IMR-90 (cell line): ENCODE measurements at regions not wholly inside any gene's neighbourhood (a gene's known extent, or its start where the extent isn't known, plus 50 kb on each side); places are given as distances from the start of the nearest gene placed in this dataset.

Experiments used
- ATAC-seq: fragments of 200-7000 bp; cut with Tn5 transposase; 2 replicates; pipeline ENCODE4 v1.9.1; 2020; ENCODE audit warnings: low read depth, mild to moderate bottlenecking, moderate library complexity
- BruUV-seq: library from RNA; stranded (reverse); fragments of 400-500 nt; replicated peaks from 2 replicates; lab custom pipeline; 2021; lab: Mats Ljungman, UMichigan
- CTCF ChIA-PET: fragments of 300-600 bp; formaldehyde crosslinking; extraction: SDS; loops from one replicate; lab custom pipeline; 2021; ENCODE audit warnings: antibody characterized with exemption; lab: Yijun Ruan, JAX
- POLR2A ChIA-PET: fragments of 300-600 bp; sonication (Branson Sonifier 250); formaldehyde crosslinking; loops from one replicate; lab custom pipeline; 2022; ENCODE audit warnings: antibody characterized with exemption; ENCODE audit not compliant: unreplicated experiment; lab: Charles Lee
- DNase-seq: peaks from one replicate; pipeline ENCODE4 v3.0.0; 2013
- H2AFZ ChIP-seq: replicated peaks from 2 replicates; pipeline ENCODE3; 2013; ENCODE audit warnings: low read length, mild to moderate bottlenecking; ENCODE audit not compliant: poor library complexity
- H2AK5ac ChIP-seq: 2 replicates; pipeline ENCODE4 v1.6.1; 2013; ENCODE audit warnings: low read depth, low read length, inconsistent platforms
- H2AK9ac ChIP-seq: replicated peaks from 2 replicates; pipeline ENCODE3; 2013; ENCODE audit warnings: mild to moderate bottlenecking, low read depth, low read length, moderate library complexity; ENCODE audit not compliant: poor library complexity
- H2BK120ac ChIP-seq: 2 replicates; pipeline ENCODE4 v1.6.1; 2013; ENCODE audit warnings: low read depth, low read length, inconsistent platforms
- H2BK15ac ChIP-seq: 3 replicates; pipeline ENCODE4 v1.6.1; 2013; ENCODE audit warnings: low read depth, low read length, inconsistent platforms
- H2BK20ac ChIP-seq: 2 replicates; pipeline ENCODE4 v1.6.1; 2013; ENCODE audit warnings: low read depth, mild to moderate bottlenecking, inconsistent platforms, low read length, moderate library complexity
- H2BK5ac ChIP-seq: 2 replicates; pipeline ENCODE4 v1.6.1; 2013; ENCODE audit warnings: mild to moderate bottlenecking, low read depth, low read length, inconsistent platforms; ENCODE audit not compliant: poor library complexity, severe bottlenecking
- H3K14ac ChIP-seq: replicated peaks from 2 replicates; pipeline ENCODE4 v1.6.1; 2013; ENCODE audit warnings: low read depth, low read length, inconsistent platforms
- H3K18ac ChIP-seq: 2 replicates; pipeline ENCODE4 v1.6.1; 2013; ENCODE audit warnings: low read depth, low read length, control low read depth
- H3K23ac ChIP-seq: 2 replicates; pipeline ENCODE4 v1.6.1; 2013; ENCODE audit warnings: low read depth, low read length, inconsistent platforms
- H3K27ac ChIP-seq: 2 replicates; pipeline ENCODE4 v1.5.1; 2013; ENCODE audit warnings: mild to moderate bottlenecking, control low read depth, low read length; ENCODE audit not compliant: insufficient read depth
- H3K27me3 ChIP-seq: 2 replicates; pipeline ENCODE4 v1.6.1; 2013; ENCODE audit warnings: low read length; ENCODE audit not compliant: control insufficient read depth, insufficient read depth
- H3K36me3 ChIP-seq: 2 replicates; pipeline ENCODE4 v1.6.1; 2013; ENCODE audit warnings: low read length, mixed read lengths; ENCODE audit not compliant: control insufficient read depth, insufficient read depth
- H3K4ac ChIP-seq: 2 replicates; pipeline ENCODE4 v1.6.1; 2013; ENCODE audit warnings: low read depth, low read length, inconsistent platforms
- H3K4me1 ChIP-seq: 2 replicates; pipeline ENCODE4 v1.6.1; 2013; ENCODE audit warnings: low read length, mixed read lengths; ENCODE audit not compliant: control insufficient read depth, insufficient read depth
- H3K4me2 ChIP-seq: 2 replicates; pipeline ENCODE4 v1.6.1; 2013; ENCODE audit warnings: low read depth, mild to moderate bottlenecking, control low read depth, low read length, moderate library complexity
- H3K4me3 ChIP-seq: 2 replicates; pipeline ENCODE4 v1.5.1; 2013; ENCODE audit warnings: low read depth, mild to moderate bottlenecking, control low read depth, low read length, moderate library complexity; ENCODE audit not compliant: insufficient read depth
- H3K56ac ChIP-seq: 2 replicates; pipeline ENCODE4 v1.6.1; 2013; ENCODE audit warnings: low read length, inconsistent platforms; ENCODE audit not compliant: insufficient read depth; ENCODE audit errors: extremely low read depth
- H3K79me1 ChIP-seq, 2 experiments: 2 replicates each; pipeline ENCODE4 v1.6.1; 2013; ENCODE audit warnings: low read length in 2 of 2, inconsistent platforms in 1 of 2, low read depth in 1 of 2
- H3K9ac ChIP-seq: 2 replicates; pipeline ENCODE4 v1.6.1; 2013; ENCODE audit warnings: low read depth, low read length, control low read depth
- H3K9me1 ChIP-seq: 2 replicates; pipeline ENCODE4 v1.6.1; 2013; ENCODE audit warnings: low read length, inconsistent platforms; ENCODE audit not compliant: insufficient read depth
- H3K9me3 ChIP-seq: 2 replicates; pipeline ENCODE4 v1.6.1; 2013; ENCODE audit warnings: low read length; ENCODE audit not compliant: control insufficient read depth, insufficient read depth
- H4K20me1 ChIP-seq: 2 replicates; pipeline ENCODE4 v1.6.1; 2013; ENCODE audit warnings: low read length, inconsistent platforms; ENCODE audit not compliant: insufficient read depth
- H4K5ac ChIP-seq: 2 replicates; pipeline ENCODE4 v1.6.1; 2013; ENCODE audit warnings: mild to moderate bottlenecking, low read depth, low read length, control low read depth
- H4K8ac ChIP-seq, 2 experiments: 2 replicates each; pipeline ENCODE4 v1.6.1; 2013; ENCODE audit warnings: low read depth in 2 of 2, low read length in 2 of 2, control low read depth in 1 of 2, inconsistent platforms in 1 of 2
- H4K91ac ChIP-seq: 2 replicates; pipeline ENCODE4 v1.6.1; 2013; ENCODE audit warnings: low read depth, low read length, inconsistent platforms; ENCODE audit not compliant: insufficient read depth
- BHLHE40 ChIP-seq: fragments of 150-350 bp; IDR thresholded peaks from 2 replicates; pipeline ENCODE4 v1.6.1; 2016; ENCODE audit warnings: mild to moderate bottlenecking, low read depth, low read length
- CHD1 ChIP-seq: IDR thresholded peaks from 2 replicates; pipeline ENCODE4 v1.6.1; 2012; ENCODE audit warnings: low read depth, low read length, improper control_type of control experiment
- FOS ChIP-seq: fragments of 150-350 bp; IDR thresholded peaks from 2 replicates; pipeline ENCODE4 v1.6.1; 2016; ENCODE audit warnings: low read depth, low read length
- MAFK ChIP-seq: IDR thresholded peaks from 2 replicates; pipeline ENCODE4 v1.6.1; 2012; ENCODE audit warnings: low read depth, low read length, improper control_type of control experiment
- MAZ ChIP-seq: IDR thresholded peaks from 2 replicates; pipeline ENCODE4 v1.6.1; 2012; ENCODE audit warnings: low read depth, mild to moderate bottlenecking, low read length, improper control_type of control experiment, moderate library complexity, borderline replicate concordance
- NFE2L2 ChIP-seq: fragments of 150-350 bp; IDR thresholded peaks from 2 replicates; pipeline ENCODE4 v1.6.1; 2016; ENCODE audit warnings: low read depth, mild to moderate bottlenecking, low read length
- POLR2A ChIP-seq: IDR thresholded peaks from 2 replicates; pipeline ENCODE4 v1.6.1; 2012; ENCODE audit warnings: mild to moderate bottlenecking, low read depth, low read length
- RAD21 ChIP-seq: IDR thresholded peaks from 2 replicates; pipeline ENCODE4 v1.6.1; 2012; ENCODE audit warnings: low read length, improper control_type of control experiment
- RCOR1 ChIP-seq: IDR thresholded peaks from 2 replicates; pipeline ENCODE4 v1.6.1; 2012; ENCODE audit warnings: mild to moderate bottlenecking, low read length, improper control_type of control experiment; ENCODE audit not compliant: insufficient replicate concordance
- SMC3 ChIP-seq: fragments of 150-350 bp; IDR thresholded peaks from 2 replicates; pipeline ENCODE4 v1.6.1; 2016; ENCODE audit warnings: low read depth, mild to moderate bottlenecking, antibody characterized with exemption, low read length, moderate library complexity
- WGBS, 2 experiments: methylation state at CpG; one replicate each; pipeline versions ENCODE4 v1.1.5 to v1.1.7; 2013; ENCODE audit warnings: missing lambda C conversion rate in 2 of 2; ENCODE audit not compliant: insufficient read length in 1 of 2; ENCODE audit errors: extremely low coverage in 2 of 2; 5-methylcytosine and 5-hydroxymethylcytosine counted together
- dilution Hi-C: fragments of 300-500 bp; cut with HindIII; formaldehyde crosslinking; loops from one replicate; pipeline ENCODE4 v1.14.3; 2018; ENCODE audit warnings: low sequenced_read_pairs; ENCODE audit not compliant: unreplicated experiment
- in situ Hi-C: fragments of 300-500 bp; cut with MboI; formaldehyde crosslinking; loops from 3 replicates; pipeline ENCODE4 v1.14.3; 2019; ENCODE audit warnings: low sequenced_read_pairs, inconsistent platforms, mixed read lengths
- intact Hi-C: fragments of 100-400 bp; cut with micrococcal nuclease; formaldehyde crosslinking; loops from 2 replicates; pipeline ENCODE4 v1.10.0; 2022
- TF ChIP-seq, protein P1 (sequence below): fragments of 150-350 bp; IDR thresholded peaks from 2 replicates; pipeline ENCODE4 v1.6.1; 2016; ENCODE audit warnings: low read depth, mild to moderate bottlenecking, low read length, moderate library complexity, borderline replicate concordance
- TF ChIP-seq, protein P2 (sequence below): conservative IDR thresholded peaks from 2 replicates; pipeline ENCODE4 v1.5.1; 2012; ENCODE audit warnings: mild to moderate bottlenecking, low read depth, low read length, improper control_type of control experiment

DNA sequence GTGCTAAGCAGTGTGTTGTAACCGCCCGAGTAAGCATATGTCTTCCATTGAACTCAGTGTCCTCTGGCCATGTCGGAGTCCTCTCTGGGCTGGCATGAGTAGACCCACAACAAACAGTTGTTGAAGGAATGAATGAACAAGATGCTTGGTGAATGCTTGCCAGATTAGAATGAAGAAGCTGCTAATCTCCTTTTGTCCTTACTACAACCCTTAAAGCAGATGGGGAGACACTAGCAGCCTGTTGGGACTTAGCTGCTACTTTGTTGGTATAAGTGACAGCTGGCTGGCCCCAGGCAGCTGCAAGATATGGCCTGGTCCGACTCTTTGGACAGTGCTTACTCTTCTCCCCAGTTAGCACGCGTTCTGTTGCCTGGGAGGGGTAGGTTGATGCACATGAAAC lies 370.1 kb downstream of the RPS24 start:
- dilution Hi-C loops = no loop called here
- Histone ChIP-seq H3K9ac (no peak overlapping the region), H3K14ac (no peak overlapping the region), H2BK15ac (no peak overlapping the region), H2BK20ac (no peak overlapping the region), H3K4me3 (no peak overlapping the region), H3K27ac (no peak overlapping the region), H2BK5ac (no peak overlapping the region), H4K5ac (no peak overlapping the region), H3K27me3 (peaks cover 46% of the 10 kb centered on the region), H3K9me3 (no peaks in the 10 kb centered on the region), H3K4me2 (no peak overlapping the region), H3K23ac (no peak overlapping the region), H4K91ac (no peak overlapping the region), H3K4me1 (peaks cover 6% of the 10 kb centered on the region; the same call in 1 of the 2 replicates), H3K56ac (no peak overlapping the region), H3K36me3 (no peaks in the 10 kb centered on the region), H3K4ac (no peak overlapping the region), H3K79me1 (no peaks in the 10 kb centered on the region), H3K18ac (no peak overlapping the region), H2BK120ac (no peak overlapping the region), H2AFZ (no peak overlapping the region), H2AK5ac (no peak overlapping the region), H4K20me1 (0 out of 2 replicates have a peak, but pooled peaks cover 4% of the 10 kb centered on the region), H3K9me1 (no peaks in the 10 kb centered on the region), H2AK9ac (no peak overlapping the region), H4K8ac (no peak overlapping the region)
- in situ Hi-C loops = no loop called here
- ChIA-PET CTCF (no interaction called here), POLR2A (no interaction called here)
- TF ChIP-seq MAZ (no peak), RCOR1 (no peak), POLR2A (no peak), CHD1 (no peak), MAFK (no peak), NFE2L2 (no peak), FOS (no peak), RAD21 (no peak), SMC3 (no peak), BHLHE40 (no peak)
- TF ChIP-seq, protein P1, sequence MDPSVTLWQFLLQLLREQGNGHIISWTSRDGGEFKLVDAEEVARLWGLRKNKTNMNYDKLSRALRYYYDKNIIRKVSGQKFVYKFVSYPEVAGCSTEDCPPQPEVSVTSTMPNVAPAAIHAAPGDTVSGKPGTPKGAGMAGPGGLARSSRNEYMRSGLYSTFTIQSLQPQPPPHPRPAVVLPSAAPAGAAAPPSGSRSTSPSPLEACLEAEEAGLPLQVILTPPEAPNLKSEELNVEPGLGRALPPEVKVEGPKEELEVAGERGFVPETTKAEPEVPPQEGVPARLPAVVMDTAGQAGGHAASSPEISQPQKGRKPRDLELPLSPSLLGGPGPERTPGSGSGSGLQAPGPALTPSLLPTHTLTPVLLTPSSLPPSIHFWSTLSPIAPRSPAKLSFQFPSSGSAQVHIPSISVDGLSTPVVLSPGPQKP = no peak
- TF ChIP-seq, protein P2, sequence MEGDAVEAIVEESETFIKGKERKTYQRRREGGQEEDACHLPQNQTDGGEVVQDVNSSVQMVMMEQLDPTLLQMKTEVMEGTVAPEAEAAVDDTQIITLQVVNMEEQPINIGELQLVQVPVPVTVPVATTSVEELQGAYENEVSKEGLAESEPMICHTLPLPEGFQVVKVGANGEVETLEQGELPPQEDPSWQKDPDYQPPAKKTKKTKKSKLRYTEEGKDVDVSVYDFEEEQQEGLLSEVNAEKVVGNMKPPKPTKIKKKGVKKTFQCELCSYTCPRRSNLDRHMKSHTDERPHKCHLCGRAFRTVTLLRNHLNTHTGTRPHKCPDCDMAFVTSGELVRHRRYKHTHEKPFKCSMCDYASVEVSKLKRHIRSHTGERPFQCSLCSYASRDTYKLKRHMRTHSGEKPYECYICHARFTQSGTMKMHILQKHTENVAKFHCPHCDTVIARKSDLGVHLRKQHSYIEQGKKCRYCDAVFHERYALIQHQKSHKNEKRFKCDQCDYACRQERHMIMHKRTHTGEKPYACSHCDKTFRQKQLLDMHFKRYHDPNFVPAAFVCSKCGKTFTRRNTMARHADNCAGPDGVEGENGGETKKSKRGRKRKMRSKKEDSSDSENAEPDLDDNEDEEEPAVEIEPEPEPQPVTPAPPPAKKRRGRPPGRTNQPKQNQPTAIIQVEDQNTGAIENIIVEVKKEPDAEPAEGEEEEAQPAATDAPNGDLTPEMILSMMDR = no peak
- no TSS peak for BruUV-seq
- no peak for DNase-seq
- no CpG with 5 or more reads among the region's 6 CpGs for WGBS, 2 experiments
- no peak for ATAC-seq
- intact Hi-C loops = no loop called here
